ENCODE measurements at regions not wholly inside any gene's neighbourhood (a gene's known extent, or its start where the extent isn't known, plus 50 kb on each side); places are given as distances from the start of the nearest gene placed in this dataset.

DNA sequence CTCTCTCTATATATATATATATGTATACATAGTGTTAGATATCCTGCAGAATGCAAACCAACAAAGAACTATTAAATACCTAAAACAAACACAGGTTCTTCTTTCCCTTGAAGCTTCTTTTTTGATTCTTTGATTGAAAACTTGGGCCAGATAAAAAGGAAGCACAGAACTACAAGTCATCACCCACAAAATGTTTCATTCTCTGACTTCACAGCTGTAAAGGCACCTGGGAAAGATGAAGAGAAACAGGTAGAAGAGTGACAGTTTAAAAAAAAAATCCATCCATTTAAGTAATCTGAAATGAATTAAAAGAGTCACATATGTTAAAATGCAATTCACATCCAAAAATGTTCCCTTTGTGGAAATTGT lies 90.7 kb upstream of the FNDC3A start:
- H3K4me3 ChIP-seq (ENCODE audit: low read depth, low read length): no peak overlapping the region
- TF ChIP-seq, protein P1, sequence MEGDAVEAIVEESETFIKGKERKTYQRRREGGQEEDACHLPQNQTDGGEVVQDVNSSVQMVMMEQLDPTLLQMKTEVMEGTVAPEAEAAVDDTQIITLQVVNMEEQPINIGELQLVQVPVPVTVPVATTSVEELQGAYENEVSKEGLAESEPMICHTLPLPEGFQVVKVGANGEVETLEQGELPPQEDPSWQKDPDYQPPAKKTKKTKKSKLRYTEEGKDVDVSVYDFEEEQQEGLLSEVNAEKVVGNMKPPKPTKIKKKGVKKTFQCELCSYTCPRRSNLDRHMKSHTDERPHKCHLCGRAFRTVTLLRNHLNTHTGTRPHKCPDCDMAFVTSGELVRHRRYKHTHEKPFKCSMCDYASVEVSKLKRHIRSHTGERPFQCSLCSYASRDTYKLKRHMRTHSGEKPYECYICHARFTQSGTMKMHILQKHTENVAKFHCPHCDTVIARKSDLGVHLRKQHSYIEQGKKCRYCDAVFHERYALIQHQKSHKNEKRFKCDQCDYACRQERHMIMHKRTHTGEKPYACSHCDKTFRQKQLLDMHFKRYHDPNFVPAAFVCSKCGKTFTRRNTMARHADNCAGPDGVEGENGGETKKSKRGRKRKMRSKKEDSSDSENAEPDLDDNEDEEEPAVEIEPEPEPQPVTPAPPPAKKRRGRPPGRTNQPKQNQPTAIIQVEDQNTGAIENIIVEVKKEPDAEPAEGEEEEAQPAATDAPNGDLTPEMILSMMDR (IDR thresholded peaks at IDR 0.05; ENCODE audit: low read depth, low read length): no peak
- DNase-seq (ENCODE audit: low read depth, low spot score): no peak
- in situ Hi-C loops (cut with HindIII; ENCODE audit: low sequenced_read_pairs): no loop called here

DNA sequence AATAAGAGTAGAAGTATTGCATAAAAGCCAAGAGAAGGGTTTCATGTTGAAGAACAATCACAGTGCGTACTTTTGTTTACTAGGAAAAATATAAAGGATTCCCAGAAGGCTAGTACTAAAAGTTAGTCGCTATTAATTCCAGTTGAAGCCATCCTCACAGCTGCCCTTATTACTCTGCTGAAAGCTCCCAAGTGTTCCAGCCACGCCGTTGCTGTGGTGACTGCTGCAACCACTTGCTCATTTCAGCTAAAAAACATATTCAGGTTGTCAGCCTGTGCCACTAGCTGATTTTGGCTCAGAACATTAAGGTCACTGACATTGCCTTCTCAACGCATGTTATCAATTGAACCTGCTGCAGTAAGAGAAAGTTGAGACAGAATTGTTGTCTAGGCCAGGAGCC lies 87.1 kb upstream of the FNDC3A start:
- TF ChIP-seq, protein P1 (IDR thresholded peaks at IDR 0.05; ENCODE audit: low read depth, low read length): no peak
- no peak for DNase-seq (ENCODE audit: low read depth, low spot score)
- H3K4me3 ChIP-seq (ENCODE audit: low read depth, low read length): no peak overlapping the region
- in situ Hi-C loops (cut with HindIII; ENCODE audit: low sequenced_read_pairs): no loop called here

DNA sequence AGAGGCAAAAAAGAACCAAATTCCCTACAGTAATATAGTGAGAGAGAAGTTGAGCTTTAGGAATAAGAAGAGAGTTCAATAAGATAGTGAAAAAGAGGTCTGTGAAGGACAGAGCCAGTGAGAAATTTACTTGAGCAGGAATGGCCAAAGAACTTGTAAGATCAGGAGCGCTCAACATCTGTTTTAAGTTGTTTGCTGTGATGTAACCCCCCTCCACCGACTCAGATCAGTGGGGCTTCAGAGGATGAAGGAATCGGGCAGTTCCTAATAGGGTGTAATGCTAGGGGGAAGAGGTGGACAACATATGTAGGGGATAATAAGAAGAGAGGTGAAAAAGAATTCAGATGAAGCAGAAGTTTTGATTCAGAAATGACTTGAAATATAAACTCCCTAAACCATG lies 85.3 kb upstream of the FNDC3A start:
- in situ Hi-C loops (cut with HindIII; ENCODE audit: low sequenced_read_pairs): no loop called here
- no peak overlapping the region for H3K4me3 ChIP-seq (ENCODE audit: low read depth, low read length)
- DNase-seq (ENCODE audit: low read depth, low spot score): no peak
- TF ChIP-seq, protein P1 (IDR thresholded peaks at IDR 0.05; ENCODE audit: low read depth, low read length): no peak

DNA sequence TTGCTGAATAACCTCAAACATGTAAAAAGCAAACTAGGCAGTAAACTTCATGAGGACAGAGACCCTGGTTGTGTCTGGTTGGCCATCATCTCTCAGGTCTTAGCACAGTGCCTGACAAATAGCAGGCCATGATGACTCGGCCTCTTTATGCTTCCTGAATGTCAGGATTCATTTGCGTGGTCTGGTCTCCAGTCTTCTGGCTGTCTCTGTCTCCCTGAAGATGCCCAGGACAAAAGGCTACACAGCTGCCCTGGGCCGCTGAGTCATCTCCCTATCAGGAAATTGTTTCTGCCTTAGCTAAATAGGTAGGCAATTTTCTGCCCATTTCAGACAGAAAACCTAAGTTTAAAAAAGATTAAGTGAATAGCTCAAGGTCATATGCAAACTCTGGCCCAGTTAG lies 84.1 kb upstream of the FNDC3A start:
- DNase-seq (ENCODE audit: low read depth, low spot score): peak; percentile 74
- in situ Hi-C loops (cut with HindIII; ENCODE audit: low sequenced_read_pairs): no loop called here

DNA sequence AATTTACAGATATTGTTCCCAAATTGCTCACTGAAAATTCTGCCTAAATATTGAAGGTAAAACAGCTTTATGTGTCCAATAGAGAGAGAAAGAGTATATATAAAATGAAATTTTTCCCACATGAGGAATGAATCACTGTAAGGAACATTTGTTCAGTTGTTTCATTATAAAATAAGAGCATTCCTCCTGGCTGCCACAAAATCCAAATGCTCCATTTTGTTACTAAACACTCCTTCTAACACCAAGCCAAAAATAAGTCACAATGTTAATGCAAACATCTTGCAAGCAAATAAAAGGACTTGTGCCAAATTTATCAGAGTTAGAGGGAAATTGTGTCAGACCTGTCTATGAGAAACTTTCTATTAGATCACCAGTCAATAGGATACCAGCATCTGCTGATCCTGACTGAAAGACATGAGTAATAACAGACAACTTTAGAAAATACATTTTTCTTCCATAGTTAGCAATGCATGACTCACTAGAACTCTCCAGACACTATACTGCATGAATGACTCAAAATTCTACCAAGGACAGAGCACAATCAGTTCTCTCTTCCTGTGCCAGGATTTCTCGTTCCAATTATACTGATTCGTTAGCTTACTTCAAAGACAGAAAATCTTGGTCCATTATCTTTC lies 83.5 kb upstream of the FNDC3A start:
- DNase-seq (ENCODE audit: low read depth, low spot score): peak; percentile 90
- in situ Hi-C loops (cut with HindIII; ENCODE audit: low sequenced_read_pairs): no loop called here
- TF ChIP-seq, protein P1 (IDR thresholded peaks at IDR 0.05; ENCODE audit: low read depth, low read length): no peak

More for the DNA sequence above, 84.1 kb upstream of the FNDC3A start:
- H3K4me3 ChIP-seq (ENCODE audit: low read depth, low read length): no peak overlapping the region
- TF ChIP-seq, protein P1 (IDR thresholded peaks at IDR 0.05; ENCODE audit: low read depth, low read length): no peak

DNA sequence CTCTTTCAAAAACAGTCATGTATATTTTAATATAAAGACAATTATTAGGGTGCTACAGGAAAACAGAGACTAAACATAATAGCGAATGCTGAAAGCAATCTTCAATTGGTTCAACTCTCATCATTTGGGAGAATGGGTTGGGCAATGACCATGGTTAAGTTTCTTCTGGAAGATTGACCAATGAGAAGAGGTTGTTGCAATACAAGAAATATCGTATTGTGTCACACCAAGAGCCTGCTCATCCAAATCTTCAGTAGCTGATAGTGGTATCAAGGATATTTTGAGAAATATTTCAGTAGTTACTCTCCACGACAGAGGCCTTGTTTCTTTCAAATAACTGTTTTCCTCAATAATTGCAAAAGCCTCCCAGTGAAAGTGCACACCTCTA lies 83.0 kb upstream of the FNDC3A start:
- no peak for DNase-seq (ENCODE audit: low read depth, low spot score)
- in situ Hi-C loops (cut with HindIII; ENCODE audit: low sequenced_read_pairs): no loop called here
- H3K4me3 ChIP-seq (ENCODE audit: low read depth, low read length): no peak overlapping the region
- TF ChIP-seq, protein P1 (IDR thresholded peaks at IDR 0.05; ENCODE audit: low read depth, low read length): no peak

More for the DNA sequence above, 83.5 kb upstream of the FNDC3A start:
- no peak overlapping the region for H3K4me3 ChIP-seq (ENCODE audit: low read depth, low read length)

Data from astrocyte of the spinal cord (primary cell).